Fibroblast of lung (primary cell): ENCODE measurements at regions not wholly inside any gene's neighbourhood (a gene's known extent, or its start where the extent isn't known, plus 50 kb on each side); places are given as distances from the start of the nearest gene placed in this dataset.

Experiments
- CTCF ChIP-seq, 2 donors: IDR thresholded peaks in 1 of 2; conservative IDR thresholded peaks in 1 of 2; 1 replicate in 1 of 2; 2 replicates in 1 of 2; pipeline ENCODE4 v1.5.1; 2011 to 2012; ENCODE audit warnings: low read length in 2 of 2, control low read depth in 1 of 2, inconsistent platforms in 1 of 2, low read depth in 1 of 2, mild to moderate bottlenecking in 1 of 2
- EZH2 ChIP-seq: IDR thresholded peaks from 2 replicates; pipeline ENCODE4 v1.5.1; 2012; ENCODE audit warnings: low read length, control low read depth, mild to moderate bottlenecking; ENCODE audit errors: missing control alignments

GRCh38 chr4:144206711-144207110 lies 66.2 kb upstream of the GYPA start:
- TF ChIP-seq CTCF (conservative IDR thresholded peaks at IDR 0.05 in 1 of 2, IDR thresholded peaks at IDR 0.05 in 1 of 2; ENCODE audit: low read depth in 1 of 2, low read length in 2 of 2) (no peak), EZH2 (no peak)
